Umbilical cord (tissue), 1 donor: ENCODE measurements at regions not wholly inside any gene's neighbourhood (a gene's known extent, or its start where the extent isn't known, plus 50 kb on each side); places are given as distances from the start of the nearest gene placed in this dataset.
A peak's percentile ranks its signal among the peaks of the same experiment; 100 is the strongest.

Source experiments
- DNase-seq: peaks from one replicate; pipeline ENCODE4 v3.0.0-alpha.2; 2015; ENCODE audit warnings: low spot score

DNA sequence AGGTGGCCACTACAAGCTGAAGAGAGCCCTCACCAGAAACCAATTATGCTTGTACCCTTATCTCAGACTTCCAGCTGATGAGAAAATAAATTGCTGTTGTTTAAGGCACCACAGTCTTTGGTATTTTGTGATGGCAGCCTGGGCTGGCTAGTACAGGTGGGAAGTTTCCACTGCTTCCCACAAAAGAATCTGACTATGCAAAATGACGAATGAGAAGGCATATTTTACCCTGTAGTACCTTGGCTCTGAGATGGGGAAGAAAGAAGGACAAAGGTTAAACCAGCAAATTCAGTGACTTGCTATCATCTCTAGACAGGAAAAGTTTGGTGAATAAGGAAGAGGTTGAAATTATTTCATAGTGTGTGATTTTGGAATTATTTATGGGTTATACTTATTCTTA is 112.8 kb upstream of the ELL2 start:
- DNase-seq, result no peak

DNA sequence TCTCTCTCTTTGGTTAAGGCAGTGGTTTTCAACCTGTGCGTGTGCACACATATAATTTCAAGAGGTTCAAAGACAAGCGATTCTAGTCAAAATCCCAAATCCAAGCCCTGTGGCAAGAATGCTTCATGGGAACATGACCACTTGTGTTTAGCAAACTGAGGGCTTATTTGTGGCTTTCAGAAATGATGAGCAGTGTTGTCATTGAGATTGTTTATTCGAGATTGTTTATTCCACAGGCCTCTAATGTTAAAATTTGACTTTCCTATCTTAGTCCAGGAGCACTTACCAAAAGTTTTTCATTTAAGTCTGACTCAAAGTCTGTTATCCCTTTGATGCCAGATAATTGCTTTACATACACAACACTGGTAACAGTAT is 111.1 kb upstream of the ELL2 start:
- no peak for DNase-seq

DNA sequence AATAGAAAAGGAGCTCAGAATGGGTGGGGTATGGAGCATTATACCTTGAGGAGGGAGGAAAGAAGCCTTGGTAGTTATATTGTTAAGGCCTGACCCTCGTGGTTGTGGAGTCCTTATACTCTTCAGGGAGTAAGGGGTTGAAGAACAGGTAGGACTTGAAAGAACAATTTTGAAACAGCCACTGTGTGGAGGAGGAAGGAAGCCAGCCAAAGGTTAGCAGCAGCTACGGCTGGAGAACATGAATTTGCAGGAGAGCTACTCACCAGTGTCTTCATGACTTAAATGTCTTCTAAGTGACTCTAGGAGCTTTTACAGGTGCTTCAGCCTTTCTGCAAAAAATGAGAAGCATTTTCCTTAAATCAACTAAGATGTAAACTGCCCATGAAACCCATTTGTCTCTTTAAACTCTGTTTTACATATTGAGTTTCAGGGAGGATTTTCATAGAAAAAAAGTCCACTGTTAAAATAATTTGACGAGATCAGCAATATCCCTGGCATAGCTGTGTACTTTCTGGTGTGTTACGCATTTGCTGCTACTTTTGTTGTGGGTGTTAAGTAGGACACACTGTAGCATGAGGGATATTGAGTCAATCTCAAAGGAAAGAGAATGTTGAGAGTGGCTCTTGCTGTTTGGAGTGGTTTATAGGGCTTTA is 110.6 kb upstream of the ELL2 start:
- DNase-seq, result no peak

DNA sequence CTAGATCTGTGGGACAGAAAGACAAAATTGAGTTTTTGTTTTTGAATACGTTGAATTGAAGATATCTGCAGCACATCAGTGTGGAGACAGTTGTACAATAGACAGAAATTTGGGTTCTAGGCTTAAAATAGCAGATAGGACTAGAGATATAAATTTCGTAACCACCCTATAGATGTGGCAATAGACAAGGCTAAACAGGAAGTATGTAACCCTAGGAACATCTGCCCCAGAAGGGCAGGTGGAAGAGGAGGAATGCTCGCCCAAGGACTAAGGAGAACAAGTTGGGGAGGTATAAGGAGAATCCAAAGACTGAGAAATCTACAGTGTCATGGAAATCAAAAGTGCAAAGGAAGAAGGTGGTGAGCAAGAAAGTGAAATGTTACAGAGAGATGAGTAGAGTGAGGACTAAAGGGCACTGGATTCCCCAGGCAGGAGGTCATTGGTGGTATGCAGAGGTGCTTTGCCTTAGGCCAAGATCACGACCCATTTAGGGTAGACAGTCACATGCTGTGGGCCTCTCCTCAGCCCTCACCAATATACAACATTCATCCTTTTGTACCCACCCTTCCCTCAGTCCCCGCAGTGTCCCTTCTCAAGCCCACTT is 109.1 kb upstream of the ELL2 start:
- DNase-seq, result no peak

DNA sequence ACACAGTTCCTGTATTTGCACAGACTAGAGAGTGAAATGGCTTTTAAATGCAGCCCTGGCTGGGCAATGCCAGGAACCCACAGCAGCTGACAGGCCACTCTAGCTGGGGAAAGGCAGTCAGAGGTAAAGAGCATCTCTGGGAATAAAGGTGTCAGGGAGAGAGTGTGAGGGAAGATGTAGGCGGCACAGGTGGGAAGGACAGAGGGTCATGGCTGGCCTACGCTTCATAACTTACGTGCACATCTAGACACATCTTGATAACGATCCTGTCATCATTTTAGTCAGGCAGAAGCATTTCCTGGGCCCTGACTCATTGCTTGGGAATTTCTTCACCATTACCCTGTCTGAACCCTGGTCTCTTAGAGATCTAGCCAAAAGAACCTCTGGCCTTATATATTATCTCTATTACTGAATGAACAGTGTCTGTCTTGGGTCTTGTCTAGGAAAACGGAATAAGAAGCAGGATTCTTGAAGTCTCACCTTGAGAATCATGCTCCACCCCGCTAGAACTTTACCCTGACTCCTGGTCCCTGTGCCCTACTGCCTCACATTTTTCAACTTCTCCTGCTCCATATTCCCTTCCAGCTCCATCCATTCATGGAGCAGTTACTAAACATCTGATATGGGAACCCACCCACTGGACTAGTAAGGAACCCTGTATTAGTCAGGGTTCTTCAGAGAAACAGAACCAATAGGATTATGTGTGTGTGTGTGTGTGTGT is 106.4 kb upstream of the ELL2 start:
- peak; percentile 78 for DNase-seq

DNA sequence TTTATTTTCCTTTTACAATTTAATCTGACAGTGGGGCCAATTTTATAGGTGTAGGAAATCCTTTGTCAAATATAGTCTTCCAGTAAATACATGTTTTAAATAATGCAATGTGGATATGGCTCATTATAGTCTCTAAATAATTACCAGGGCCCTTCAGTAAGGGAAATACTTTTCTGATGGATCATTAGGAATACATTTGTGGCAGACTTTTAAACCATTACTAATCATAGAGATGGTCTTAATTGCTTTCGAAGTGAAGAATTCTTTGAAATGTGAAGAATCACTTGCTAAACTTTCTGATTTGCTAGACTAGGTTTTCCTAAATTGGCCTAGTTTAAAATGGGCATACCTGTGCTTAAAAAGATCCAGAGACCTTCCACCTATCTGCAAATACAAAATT is 105.6 kb upstream of the ELL2 start:
- no peak for DNase-seq

DNA sequence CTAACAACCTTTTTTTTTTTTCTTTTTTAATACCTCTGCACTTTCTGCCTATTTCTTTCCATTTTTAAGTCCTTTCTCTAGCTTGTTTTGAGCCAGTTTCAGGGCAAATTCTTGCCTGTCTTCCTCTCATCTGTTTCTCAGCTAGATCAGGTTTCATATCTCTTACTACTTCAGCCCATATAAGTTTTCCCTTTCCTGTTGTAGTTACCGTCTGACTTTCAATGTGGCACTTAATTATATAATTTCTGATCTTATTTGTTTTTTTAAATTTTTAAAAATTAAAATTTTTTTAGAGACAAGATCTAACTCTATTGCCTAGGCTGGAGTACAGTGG is 104.7 kb upstream of the ELL2 start:
- DNase-seq, result no peak

DNA sequence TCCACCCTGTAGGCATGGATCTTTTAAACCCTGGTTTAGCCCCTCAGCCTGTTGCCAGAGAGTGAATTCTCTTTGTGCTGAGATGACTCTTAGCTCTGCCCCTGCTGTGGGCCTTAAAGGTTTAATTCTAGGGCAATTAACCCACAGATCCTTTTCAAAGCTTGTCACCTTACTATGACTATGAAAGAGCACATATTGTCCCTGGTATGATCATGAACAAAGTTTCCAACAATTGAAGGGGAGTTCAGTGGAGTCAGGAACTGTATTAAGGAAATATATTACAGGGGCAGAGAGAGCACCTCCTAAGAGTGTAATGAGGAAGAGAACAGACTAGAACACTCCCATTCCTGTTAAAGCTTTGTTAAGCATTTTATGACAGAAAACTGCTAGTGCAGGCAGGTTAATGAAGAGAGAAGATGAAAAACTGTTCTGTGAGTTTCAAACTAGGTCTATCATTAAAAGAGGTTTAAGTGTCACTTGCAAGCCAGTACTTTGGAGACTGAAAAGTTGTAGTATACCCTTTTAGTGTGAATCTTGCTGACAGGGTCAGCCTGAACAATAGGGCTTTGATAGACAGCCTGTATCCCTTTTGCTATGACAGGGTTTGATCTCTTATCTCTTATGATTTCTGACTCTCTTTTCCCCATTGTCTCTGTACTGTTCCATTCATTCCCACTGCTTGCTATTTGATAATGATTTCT is 104.2 kb upstream of the ELL2 start:
- peak; percentile 34 for DNase-seq

DNA sequence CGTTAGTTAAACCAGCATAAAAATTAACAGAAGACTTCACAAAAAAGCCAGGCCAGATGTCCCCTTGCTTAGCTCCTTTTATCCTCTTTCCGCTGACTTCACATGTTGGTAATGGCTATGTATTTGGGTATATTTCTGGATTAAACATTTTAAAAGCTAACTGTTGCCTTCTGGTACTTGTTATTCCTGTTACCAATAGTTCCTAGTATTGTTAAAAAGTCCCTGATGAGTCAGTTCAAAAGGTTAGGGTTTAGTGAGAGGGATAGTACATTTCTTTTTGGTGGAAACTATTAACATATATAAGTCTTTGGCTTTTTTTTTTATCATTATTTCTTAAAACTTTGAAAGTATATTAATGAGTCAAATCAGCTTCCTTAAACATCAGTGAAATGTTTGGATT is 103.2 kb upstream of the ELL2 start:
- peak; percentile 46 for DNase-seq

DNA sequence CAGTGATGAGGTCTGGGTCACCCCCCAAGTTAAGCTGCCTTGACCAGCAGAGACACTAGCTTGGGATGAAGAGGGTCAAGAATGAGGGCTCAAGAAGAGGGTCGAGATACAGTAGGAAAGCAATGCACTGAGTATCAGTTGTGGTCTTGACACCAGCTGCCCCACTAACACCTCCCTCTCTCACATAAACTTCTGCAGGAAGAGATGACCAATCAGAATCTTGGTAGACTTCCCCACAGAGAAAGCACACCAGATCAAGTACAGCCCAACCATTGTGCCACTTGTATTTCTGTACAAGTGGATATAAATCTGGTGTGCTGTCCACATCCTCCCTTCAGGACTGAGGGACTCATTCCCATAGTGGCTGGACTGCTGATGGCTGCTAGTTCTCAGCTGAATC is 101.2 kb upstream of the ELL2 start:
- DNase-seq, result no peak

DNA sequence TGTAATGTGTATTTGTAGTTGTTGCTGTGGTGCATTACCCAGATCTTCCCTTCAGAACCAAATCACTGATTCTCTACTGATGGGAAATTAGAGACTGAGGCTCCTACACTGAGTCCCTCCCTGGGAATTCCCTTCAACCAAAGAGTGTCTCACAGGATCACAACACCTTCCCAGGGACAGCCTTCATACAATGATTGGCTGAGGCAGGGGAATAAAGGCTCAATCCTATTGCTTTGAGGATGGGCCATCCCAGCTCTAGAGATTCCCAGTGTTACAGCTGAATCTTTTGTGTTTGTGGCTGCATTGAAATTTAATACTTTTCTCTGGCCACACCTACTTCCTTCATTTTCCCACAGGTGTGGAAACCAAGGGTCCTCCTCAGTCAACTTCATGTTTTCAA is 96.4 kb upstream of the ELL2 start:
- no peak for DNase-seq

DNA sequence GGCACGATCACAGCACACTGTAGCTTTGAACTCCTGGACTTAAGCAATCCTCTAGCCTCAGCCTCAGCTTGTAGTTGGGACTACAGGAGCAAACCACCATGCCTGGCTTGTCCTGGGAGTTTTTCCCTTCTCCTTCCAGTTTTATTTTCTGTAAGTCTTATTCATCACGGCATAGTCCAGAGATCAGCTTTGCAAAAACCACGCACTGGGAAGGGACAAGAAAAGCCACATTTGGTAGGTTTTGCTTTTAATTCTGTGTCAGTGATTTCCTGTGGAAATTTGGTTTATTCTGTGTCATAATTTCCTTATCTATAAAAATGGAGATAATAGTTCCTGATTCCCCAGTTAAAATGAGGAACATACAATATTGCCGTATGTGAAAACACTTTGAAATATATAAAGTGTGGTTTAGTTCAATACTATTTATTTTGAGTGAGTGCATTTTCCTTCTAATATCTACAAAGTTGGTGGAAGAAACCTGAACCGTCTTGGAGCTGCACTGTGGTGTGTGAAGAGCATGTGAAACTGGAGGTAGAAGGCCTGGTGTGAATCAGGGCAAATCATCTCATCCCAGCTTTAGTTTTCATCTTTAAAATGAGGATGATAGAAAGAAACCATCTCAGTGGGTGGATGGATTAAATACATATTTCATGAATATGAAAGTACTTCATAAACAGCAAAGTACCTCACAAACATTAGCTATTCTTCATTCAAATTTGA is 92.8 kb upstream of the ELL2 start:
- no peak for DNase-seq

DNA sequence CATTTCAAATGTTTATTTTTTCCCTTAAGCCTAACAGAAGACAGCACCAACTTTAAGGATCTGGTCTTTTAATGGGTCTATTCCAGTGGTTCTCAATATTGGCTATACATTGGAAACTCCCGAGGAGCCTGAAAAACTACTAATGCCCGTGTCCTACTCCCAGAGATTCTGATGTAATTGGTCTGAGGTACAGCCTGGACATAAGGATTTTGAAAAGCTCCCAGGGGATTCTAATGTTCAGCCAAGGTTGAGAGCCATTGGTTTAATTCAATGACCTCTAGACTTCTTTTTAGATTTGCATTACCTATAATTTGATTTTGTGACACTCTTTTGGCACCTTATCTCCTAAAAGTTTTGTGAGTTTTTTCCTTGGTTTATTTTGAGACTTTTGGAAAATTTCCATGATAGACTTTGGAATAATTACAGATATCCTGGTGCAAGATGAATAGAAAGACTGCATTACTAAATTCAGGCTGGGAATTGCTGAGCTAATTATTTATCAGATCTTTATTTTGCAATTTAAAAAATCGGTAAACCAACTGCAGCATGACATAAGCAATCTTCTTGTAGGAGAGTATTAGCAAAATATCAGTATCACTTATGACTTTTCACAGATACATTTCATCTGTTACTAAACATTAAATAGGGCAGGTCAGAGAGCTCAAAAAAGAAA is 91.5 kb upstream of the ELL2 start:
- no peak for DNase-seq

DNA sequence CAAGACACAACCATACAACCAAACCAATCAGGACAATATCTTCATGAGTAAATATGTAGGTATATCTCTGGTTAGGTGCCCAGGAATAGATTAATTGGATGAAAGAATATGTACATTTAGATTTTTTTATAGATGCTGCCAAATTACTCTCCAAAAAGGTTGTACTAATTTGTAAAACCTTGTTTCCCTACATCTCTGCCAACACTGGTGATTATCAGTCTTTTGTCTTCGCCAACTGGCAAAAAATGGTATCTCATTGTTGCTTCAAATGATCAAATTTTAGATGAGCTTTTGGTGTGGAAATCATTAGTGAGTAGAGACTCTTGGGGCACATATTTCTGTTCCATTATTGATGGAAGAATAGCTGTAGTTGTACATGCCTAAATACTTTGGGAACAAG is 90.7 kb upstream of the ELL2 start:
- no peak for DNase-seq

DNA sequence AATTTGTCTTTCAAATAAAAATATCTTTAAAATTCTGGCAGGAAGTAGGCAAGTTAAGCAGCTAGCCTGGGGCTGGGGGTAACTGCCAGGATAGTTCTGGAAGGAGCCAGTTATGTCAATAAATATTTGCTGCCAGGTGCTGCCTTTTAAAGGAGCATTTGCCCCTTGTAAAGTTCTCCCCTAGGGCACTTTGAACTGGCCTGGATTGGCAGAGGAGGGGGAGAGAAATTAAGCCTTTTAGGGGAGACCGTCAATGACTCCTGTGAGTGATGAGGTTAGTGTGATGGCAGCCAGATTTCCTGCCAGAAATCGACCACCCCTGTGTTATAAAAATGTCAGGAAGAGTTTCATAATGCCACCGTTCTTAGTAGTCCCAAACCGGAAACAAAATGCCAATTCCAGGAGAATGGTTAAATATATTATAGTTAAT is 89.8 kb upstream of the ELL2 start:
- DNase-seq, result no peak

DNA sequence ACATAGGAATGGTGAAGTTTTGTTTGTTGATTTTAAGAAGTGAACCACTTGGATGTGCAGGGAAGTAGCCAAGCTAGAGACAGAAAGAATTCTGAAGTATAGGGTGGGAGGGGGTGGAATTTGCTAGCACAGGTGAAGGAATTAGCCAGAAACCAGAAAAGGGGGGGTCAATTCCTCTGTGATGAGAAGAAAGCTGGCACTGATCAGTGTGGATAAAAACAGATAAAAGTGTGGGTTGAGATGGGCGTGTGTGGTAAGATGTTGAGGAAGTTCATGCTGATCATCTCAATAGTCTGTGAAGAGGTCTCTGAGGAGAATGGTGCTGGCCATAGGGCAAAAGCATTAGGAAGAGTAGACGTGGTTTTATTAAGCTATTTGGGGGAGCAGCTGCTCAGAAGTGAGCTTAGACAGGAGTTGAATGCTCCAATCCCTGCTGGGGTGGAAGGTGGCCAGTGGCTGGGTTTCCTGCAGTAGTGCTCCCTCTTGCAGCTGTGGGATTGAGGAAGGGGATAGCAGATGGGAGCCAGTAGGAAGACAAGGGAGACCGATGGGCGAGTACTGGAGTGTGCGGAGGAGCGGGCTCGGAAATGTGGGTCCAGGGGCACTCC is 88.7 kb upstream of the ELL2 start:
- DNase-seq, result no peak

DNA sequence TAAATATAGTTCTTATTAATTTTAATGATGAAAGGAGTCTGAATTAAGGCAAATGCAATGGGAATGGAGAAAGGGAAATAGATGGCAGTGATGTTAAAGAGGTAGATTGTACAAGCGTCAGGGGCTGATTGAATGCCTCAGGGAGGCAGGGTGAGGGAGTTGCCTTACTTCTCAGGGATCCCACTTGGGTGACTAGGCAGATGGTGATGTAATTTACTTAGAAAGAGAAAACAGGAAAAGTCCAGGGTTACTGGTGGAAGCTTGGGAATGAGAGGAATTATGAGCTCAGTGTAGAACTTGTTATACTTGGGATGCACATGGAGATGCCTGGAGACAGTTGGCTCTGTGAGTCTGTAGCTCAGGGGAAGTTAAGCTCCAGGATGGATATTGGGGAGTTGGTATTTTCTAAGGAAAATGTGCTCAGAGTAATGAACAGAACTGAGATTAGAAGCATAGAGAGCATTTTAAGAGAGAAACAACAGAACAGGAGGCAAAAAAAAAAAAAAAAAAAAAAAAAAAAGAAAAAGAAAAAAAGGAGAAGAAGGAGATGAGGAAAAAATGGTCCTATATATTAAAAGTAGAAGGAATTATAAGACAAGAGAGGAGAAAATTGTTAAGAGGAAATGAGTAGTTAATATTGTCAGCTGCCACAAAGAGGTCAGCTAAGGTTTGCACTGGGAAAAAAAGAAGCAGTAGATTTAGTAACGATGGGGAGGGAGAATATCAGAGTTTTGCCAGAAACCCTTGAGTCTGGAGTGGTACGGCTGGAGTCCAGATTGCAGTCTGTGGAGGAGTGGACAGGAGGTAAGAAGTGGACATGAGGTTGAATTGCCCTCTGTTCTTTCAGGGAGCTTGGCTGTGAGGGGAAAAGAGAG is 88.0 kb upstream of the ELL2 start:
- DNase-seq, result no peak

DNA sequence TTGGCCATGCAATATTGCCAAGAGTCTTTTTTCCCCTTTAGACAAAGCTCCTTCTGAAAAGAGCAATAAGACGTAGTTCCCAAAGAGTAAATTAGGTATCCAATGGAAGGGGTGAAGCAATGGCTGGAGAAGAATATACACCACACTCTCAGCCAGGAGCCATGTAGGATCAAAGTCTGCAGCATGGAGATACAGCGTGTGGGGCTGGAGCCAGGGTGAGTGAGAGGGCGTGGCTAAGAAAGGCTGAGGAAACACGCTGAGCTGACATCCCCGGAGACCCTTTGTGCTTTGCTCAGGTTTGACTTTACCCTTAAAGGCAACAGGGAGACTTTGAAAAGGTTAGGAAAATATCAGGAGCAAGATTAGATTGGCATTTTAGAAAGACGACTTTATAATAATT is 87.1 kb upstream of the ELL2 start:
- no peak for DNase-seq

DNA sequence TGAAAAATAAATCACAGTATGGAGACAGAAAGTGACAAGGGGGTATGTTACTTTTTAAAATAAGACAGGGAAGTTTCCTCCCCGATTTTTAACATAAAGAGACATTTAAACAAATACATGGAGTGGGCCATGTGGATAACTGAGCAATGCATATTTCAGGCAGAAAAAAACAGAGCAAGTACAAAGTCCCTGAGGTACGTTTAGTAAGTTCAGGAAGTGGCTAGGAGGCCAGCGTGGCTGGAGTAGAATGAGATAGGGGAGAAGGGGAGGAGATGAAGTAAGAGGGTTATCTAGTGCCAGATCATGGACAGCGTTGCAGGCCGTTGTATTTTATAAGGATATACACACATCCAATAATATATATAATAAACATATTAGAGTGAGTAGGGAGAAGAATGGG is 84.2 kb upstream of the ELL2 start:
- DNase-seq, result no peak

DNA sequence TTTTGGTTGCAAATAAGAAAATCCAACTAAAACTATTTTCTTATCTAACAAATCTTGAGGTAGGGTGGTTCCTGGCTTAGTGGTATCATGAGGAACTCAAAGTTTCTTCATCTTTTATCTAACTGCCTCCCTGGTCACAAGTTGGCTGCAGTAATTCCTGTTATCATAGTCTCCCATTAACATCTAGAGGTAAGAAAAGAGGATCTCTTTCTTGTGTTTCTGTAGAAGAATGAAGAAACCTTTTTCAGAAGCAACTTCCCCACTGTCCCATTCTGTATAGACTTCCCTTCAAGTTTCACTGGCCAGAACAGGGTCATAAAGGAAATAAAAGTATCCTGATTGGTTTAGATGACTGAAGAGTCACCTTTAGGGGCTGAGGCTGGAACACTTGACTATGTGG is 81.8 kb upstream of the ELL2 start:
- DNase-seq, result no peak
